Keratinocyte (primary cell): ENCODE measurements at regions not wholly inside any gene's neighbourhood (a gene's known extent, or its start where the extent isn't known, plus 50 kb on each side); places are given as distances from the start of the nearest gene placed in this dataset.

Source experiments
- DNase-seq: peaks from one replicate; pipeline ENCODE4 v3.0.0-alpha.2; 2011; ENCODE audit warnings: low read depth, missing footprints, low spot score
- FAIRE-seq: peaks from 2 replicates; lab custom pipeline; 2011; peaks lifted over from hg19 to GRCh38; lab: Jason Lieb, UNC
- H2AFZ ChIP-seq: 2 replicates; pipeline ENCODE4 v1.6.0; 2012; ENCODE audit warnings: low read length, control low read depth, inconsistent platforms; ENCODE audit not compliant: control insufficient read depth
- H3K27ac ChIP-seq: 2 replicates; pipeline ENCODE4 v1.5.1; 2011; ENCODE audit warnings: low read length; ENCODE audit not compliant: control insufficient read depth, insufficient read depth
- H3K27me3 ChIP-seq: 3 replicates; pipeline ENCODE4 v1.6.0; 2011; ENCODE audit warnings: low read length; ENCODE audit not compliant: control insufficient read depth, insufficient read depth; ENCODE audit errors: extremely low read depth
- H3K36me3 ChIP-seq, 2 experiments: 2 replicates in 1 of 2; 3 replicates in 1 of 2; pipeline ENCODE4 v1.5.1; 2011; ENCODE audit warnings: low read length in 2 of 2, mild to moderate bottlenecking in 1 of 2; ENCODE audit not compliant: control insufficient read depth in 2 of 2, insufficient read depth in 2 of 2; ENCODE audit errors: extremely low read depth in 1 of 2
- H3K4me1 ChIP-seq: 3 replicates; pipeline ENCODE4 v1.5.1; 2011; ENCODE audit warnings: low read length; ENCODE audit not compliant: control insufficient read depth, insufficient read depth; ENCODE audit errors: extremely low read depth
- H3K4me2 ChIP-seq: 3 replicates; pipeline ENCODE4 v1.6.0; 2011; ENCODE audit warnings: low read depth, low read length; ENCODE audit not compliant: control insufficient read depth, insufficient read depth; ENCODE audit errors: extremely low read depth
- H3K4me3 ChIP-seq, 3 experiments: fragments of 200-600 bp in 1 of 3; sonication (generic) in 1 of 3; 2 replicates in 2 of 3; 3 replicates in 1 of 3; pipeline ENCODE4 v1.5.1; 2011 to 2016; ENCODE audit warnings: low read length in 3 of 3, mild to moderate bottlenecking in 3 of 3, control low read depth in 2 of 3, inconsistent platforms in 1 of 3, low read depth in 1 of 3, mixed read lengths in 1 of 3, mixed run types in 1 of 3, moderate library complexity in 1 of 3; ENCODE audit not compliant: control insufficient read depth in 2 of 3, insufficient read depth in 2 of 3; ENCODE audit errors: extremely low read depth in 1 of 3
- H3K79me2 ChIP-seq: 2 replicates; pipeline ENCODE4 v1.6.0; 2012; ENCODE audit warnings: low read length; ENCODE audit not compliant: control insufficient read depth, insufficient read depth
- H3K9ac ChIP-seq: 3 replicates; pipeline ENCODE4 v1.6.0; 2011; ENCODE audit warnings: low read length; ENCODE audit not compliant: control insufficient read depth, insufficient read depth; ENCODE audit errors: extremely low read depth
- H3K9me1 ChIP-seq: 3 replicates; pipeline ENCODE4 v1.6.0; 2011; ENCODE audit warnings: low read length; ENCODE audit not compliant: control insufficient read depth, insufficient read depth; ENCODE audit errors: extremely low read depth
- H3K9me3 ChIP-seq: 2 replicates; pipeline ENCODE4 v1.5.1; 2012; ENCODE audit warnings: low read depth, low read length; ENCODE audit not compliant: control insufficient read depth
- H4K20me1 ChIP-seq: 3 replicates; pipeline ENCODE4 v1.6.0; 2011; ENCODE audit warnings: low read length; ENCODE audit not compliant: control insufficient read depth, insufficient read depth; ENCODE audit errors: extremely low read depth
- CTCF ChIP-seq, 3 experiments: IDR thresholded peaks in 1 of 3; conservative IDR thresholded peaks in 1 of 3; optimal IDR thresholded peaks in 1 of 3; 2 replicates in 2 of 3; 3 replicates in 1 of 3; pipeline versions ENCODE3 to v1.5.1; 2011; ENCODE audit warnings: low read length in 3 of 3, mild to moderate bottlenecking in 3 of 3, moderate library complexity in 2 of 3, control low read depth in 1 of 3, inconsistent platforms in 1 of 3; ENCODE audit not compliant: insufficient read depth in 2 of 3; ENCODE audit errors: extremely low read depth in 1 of 3
- EZH2 ChIP-seq: IDR thresholded peaks from one replicate; pipeline ENCODE4 v1.6.1; 2012; ENCODE audit warnings: inconsistent platforms, mild to moderate bottlenecking, low read length, moderate library complexity
- dilution Hi-C: fragments of 300-500 bp; cut with MboI; formaldehyde crosslinking; loops from one replicate; pipeline ENCODE4 v1.7.0; 2020; ENCODE audit warnings: low sequenced_read_pairs; ENCODE audit not compliant: extremely low pct_ligation_motif_present

DNA sequence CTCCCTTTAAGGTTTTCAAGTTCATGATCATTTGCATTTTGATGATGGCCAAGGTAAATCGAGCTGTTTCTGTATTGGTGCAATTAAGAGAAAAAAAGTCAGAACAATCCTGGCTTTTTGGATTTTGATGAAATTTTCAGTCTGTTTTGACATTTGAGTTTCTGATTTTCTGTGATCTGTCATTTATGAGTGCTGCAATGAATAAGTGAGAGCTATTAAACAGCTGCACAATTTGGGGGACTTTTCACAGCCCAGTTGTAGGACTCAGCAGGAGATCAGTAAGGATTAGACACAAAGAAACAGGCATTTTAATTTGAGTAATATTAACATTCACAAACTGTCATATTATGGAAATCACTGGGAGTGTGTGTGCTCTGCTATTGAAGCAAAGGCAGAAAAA lies 452.9 kb upstream of the CXADR start:
- dilution Hi-C loops, result no loop called here
- Histone ChIP-seq H3K79me2 (no peaks in the 10 kb centered on the region), H3K36me3 (no peaks in the 10 kb centered on the region), H3K9ac (no peak overlapping the region), H3K27me3 (no peaks in the 10 kb centered on the region), H3K9me1 (no peaks in the 10 kb centered on the region), H4K20me1 (no peaks in the 10 kb centered on the region), H3K4me1 (no peaks in the 10 kb centered on the region), H2AFZ (no peak overlapping the region), H3K27ac (no peak overlapping the region), H3K4me3 (no peak overlapping the region), H3K9me3 (no peaks in the 10 kb centered on the region), H3K4me2 (no peak overlapping the region)
- no peak for FAIRE-seq
- DNase-seq, result no peak
- no peak for TF ChIP-seq EZH2
- no peak for TF ChIP-seq CTCF (optimal IDR thresholded peaks at IDR 0.05 in 1 of 3, IDR thresholded peaks at IDR 0.05 in 1 of 3, conservative IDR thresholded peaks at IDR 0.05 in 1 of 3; ENCODE audit: extremely low read depth in 1 of 3, insufficient read depth in 2 of 3, low read length in 3 of 3)

DNA sequence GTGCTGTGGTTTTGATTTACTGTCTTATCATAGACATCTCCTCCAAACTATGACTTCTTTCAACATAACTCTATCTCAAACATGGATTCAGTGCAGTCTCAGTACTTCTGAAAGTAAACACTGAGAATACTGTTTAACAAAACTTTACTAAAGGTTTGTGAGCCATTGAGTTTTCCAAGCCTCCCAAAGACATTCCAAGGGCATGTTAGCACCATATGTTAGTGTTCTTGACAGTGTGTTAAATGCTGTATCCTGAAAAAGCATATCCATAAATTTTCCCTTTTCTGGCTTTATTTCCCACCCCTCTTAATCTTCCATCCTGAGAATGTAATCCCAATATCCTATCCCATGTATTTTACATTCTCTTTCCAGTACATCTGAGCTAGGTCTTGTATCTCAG lies 446.8 kb upstream of the CXADR start:
- Histone ChIP-seq H3K79me2 (no peaks in the 10 kb centered on the region), H4K20me1 (no peaks in the 10 kb centered on the region), H3K27me3 (no peaks in the 10 kb centered on the region), H3K9me3 (no peaks in the 10 kb centered on the region), H3K9ac (no peak overlapping the region), H3K4me3 (no peak overlapping the region), H3K9me1 (no peaks in the 10 kb centered on the region), H3K4me1 (peaks cover 3% of the 10 kb centered on the region), H3K27ac (no peak overlapping the region), H3K36me3 (no peaks in the 10 kb centered on the region), H2AFZ (no peak overlapping the region), H3K4me2 (no peak overlapping the region)
- TF ChIP-seq CTCF (optimal IDR thresholded peaks at IDR 0.05 in 1 of 3, IDR thresholded peaks at IDR 0.05 in 1 of 3, conservative IDR thresholded peaks at IDR 0.05 in 1 of 3; ENCODE audit: extremely low read depth in 1 of 3, insufficient read depth in 2 of 3, low read length in 3 of 3), result no peak
- TF ChIP-seq EZH2, result no peak
- dilution Hi-C loops, result no loop called here
- DNase-seq, result no peak
- no peak for FAIRE-seq
